ENCODE measurements at regions not wholly inside any gene's neighbourhood (a gene's known extent, or its start where the extent isn't known, plus 50 kb on each side); places are given as distances from the start of the nearest gene placed in this dataset.

DNA sequence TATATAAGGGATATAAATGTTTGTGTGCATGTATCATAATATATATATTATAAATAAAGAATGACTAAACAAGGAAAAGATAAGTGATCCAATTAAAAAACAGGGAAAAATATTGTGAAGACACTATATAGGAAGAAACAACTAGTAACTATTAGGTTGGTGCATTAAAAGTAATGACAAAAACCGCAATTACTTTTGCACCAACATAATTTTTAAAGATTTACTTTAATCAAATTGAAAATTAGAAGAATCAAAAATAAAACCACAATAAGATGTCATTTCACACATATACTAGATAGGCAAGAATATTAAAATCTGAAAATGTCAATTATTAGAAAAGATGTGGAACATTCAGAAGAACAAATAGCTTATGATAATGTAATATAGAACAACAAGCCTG, 595.9 kb downstream of the KCNJ3 start:
- H3K36me3 Mint-ChIP-seq: no peaks in the 10 kb centered on the region

DNA sequence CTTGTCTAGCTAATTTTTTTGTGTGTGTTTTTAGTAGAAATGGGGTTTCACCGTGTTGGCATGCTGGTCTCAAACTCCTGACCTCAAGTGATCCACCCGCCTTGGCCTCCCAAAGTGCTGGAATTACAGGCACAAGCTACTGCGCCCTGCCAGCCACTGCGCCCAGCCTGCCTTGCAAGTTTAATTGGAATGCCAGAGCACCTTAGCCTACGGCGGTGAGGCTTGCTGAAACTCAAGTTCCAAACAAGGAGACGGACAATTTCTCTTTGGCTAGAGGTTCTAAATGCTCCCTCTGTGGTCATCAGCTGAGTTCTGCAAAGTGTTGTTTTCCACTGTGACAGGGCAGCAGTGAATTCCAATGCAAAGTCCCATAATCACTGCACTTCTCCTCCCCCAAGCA, 583.4 kb downstream of the KCNJ3 start:
- no peak overlapping the region for H3K4me3 Mint-ChIP-seq
- H3K27ac Mint-ChIP-seq: no peak overlapping the region
- H3K4me1 Mint-ChIP-seq: no peaks in the 10 kb centered on the region
- H3K27me3 Mint-ChIP-seq: no peaks in the 10 kb centered on the region
- H3K9me3 Mint-ChIP-seq: peaks cover 2% of the 10 kb centered on the region
- DNase-seq (ENCODE audit: low spot score in 2 of 2) (no peak), ATAC-seq (ENCODE audit: low read depth) (no peak)
- H3K36me3 Mint-ChIP-seq: no peaks in the 10 kb centered on the region

More for the DNA sequence above, 595.9 kb downstream of the KCNJ3 start:
- Mint-ChIP-seq H3K9me3 (peaks cover 2% of the 10 kb centered on the region), H3K4me1 (no peaks in the 10 kb centered on the region), H3K27me3 (no peaks in the 10 kb centered on the region), H3K4me3 (no peak overlapping the region), H3K27ac (no peak overlapping the region)
- DNase-seq (ENCODE audit: low spot score in 2 of 2) (no peak), ATAC-seq (ENCODE audit: low read depth) (no peak)

DNA sequence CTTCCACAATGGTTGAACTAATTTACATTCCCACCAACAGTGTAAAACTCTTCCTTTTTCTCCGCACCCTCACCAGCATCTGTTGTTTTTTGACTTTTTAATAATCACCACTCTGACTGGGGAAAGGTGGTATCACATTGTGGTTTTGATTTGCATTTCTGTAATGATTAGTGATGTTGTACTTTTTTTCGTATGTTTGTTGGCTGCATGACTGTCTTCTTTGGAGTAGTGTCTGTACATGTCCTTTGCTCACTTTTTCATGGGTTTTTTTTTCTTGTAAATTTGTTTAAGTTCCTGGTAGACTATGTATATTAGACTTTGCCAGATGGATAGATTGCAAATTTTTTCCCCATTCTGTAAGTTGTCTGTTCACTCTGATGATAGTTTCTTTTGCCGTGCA, 574.8 kb downstream of the KCNJ3 start:
- Mint-ChIP-seq H3K36me3 (no peaks in the 10 kb centered on the region), H3K4me1 (no peaks in the 10 kb centered on the region), H3K27me3 (no peaks in the 10 kb centered on the region), H3K9me3 (peaks cover 8% of the 10 kb centered on the region), H3K27ac (no peak overlapping the region), H3K4me3 (no peak overlapping the region)
- DNase-seq (ENCODE audit: low spot score in 2 of 2) (no peak), ATAC-seq (ENCODE audit: low read depth) (no peak)

DNA sequence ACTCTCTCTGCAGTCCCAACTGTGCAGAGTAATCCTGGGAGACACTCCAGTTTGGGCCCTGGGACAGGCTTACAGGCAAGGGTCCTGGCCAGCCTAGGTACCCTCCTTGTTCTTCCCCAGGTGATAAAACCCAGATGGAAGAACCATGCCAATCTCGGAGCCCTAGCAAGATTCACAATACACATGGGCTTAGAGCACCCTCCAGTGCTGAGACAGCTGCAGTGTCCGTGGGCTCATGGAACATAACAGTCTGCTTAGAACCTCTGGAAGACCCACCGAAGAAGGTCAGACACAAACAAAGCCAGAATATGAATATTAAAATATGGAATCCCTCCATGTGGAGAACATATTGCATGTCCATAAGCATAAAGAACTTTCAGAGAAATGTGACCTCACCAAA, 568.1 kb downstream of the KCNJ3 start:
- Mint-ChIP-seq H3K4me1 (no peaks in the 10 kb centered on the region), H3K27me3 (no peaks in the 10 kb centered on the region), H3K36me3 (no peaks in the 10 kb centered on the region), H3K4me3 (no peak overlapping the region), H3K9me3 (peaks cover 3% of the 10 kb centered on the region), H3K27ac (no peak overlapping the region)
- ATAC-seq (ENCODE audit: low read depth): no peak
- DNase-seq (ENCODE audit: low spot score in 2 of 2): no peak

DNA sequence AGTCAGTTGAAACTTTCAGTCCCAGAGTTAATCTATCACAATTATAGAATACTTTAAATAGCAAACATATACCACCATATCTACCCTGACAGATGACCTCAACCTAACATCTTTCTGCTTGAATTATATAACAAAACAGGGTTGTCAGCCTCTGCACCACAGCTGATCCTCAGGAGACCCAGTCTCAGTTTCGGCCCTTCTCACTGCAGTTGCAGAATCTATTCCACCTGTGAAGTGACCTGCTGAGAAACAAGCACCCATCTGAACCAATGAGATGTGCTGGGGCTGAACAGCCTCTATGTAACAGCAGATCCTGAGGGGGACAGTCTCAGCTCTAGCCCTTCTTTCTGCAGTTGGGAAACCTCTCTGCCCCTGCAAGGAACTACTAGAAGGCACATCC, 567.6 kb downstream of the KCNJ3 start:
- no peak overlapping the region for H3K27ac Mint-ChIP-seq
- DNase-seq (ENCODE audit: low spot score in 2 of 2): no peak
- H3K4me3 Mint-ChIP-seq: no peak overlapping the region
- H3K27me3 Mint-ChIP-seq: no peaks in the 10 kb centered on the region
- ATAC-seq (ENCODE audit: low read depth): no peak
- H3K9me3 Mint-ChIP-seq: peaks cover 3% of the 10 kb centered on the region
- no peaks in the 10 kb centered on the region for H3K36me3 Mint-ChIP-seq
- H3K4me1 Mint-ChIP-seq: no peaks in the 10 kb centered on the region

DNA sequence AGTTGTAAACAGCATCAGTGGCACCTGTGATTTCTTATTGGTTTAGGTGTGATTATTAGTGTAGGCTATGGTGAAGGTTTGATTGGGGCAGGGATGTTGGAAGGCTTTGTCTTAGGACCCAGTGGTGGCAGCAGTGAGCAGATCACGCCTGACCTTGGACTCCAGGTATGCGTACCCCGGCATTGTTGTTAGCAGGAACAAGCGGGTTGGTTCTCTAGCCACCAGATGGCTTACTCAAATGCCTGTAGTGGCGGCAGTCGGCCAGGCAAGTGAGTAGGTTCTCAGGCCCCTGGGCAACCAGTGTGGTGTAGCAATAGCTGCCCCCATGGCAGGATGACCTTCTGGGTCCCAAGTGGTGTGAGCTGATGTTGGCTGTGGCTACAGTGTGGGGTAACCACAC, 558.3 kb downstream of the KCNJ3 start:
- Mint-ChIP-seq H3K4me3 (no peak overlapping the region), H3K4me1 (no peaks in the 10 kb centered on the region), H3K36me3 (no peaks in the 10 kb centered on the region), H3K27ac (no peak overlapping the region), H3K9me3 (peaks cover 2% of the 10 kb centered on the region), H3K27me3 (no peaks in the 10 kb centered on the region)
- ATAC-seq (ENCODE audit: low read depth) (no peak), DNase-seq (ENCODE audit: low spot score in 2 of 2) (no peak)

DNA sequence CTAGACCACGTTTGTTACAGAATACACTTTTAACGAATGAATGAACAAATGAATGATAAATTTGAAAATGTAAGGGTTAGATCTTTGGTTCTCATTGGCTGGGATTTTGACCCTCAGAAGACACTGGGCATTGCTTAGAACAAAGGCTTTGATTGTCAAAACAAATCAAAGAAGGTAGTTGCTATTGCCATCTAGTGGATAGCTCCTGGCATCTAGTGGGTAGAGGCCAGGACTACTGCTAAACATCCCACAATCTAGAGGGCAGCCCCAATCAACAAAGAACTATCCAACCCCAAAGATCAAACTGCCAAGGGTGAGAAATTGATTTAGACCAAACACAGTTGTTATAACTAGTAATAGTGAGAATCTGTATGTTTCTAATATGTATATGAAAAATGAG, 552.3 kb downstream of the KCNJ3 start:
- H3K27me3 Mint-ChIP-seq: no peaks in the 10 kb centered on the region
- H3K4me3 Mint-ChIP-seq: no peak overlapping the region
- no peak for DNase-seq (ENCODE audit: low spot score in 2 of 2)

DNA sequence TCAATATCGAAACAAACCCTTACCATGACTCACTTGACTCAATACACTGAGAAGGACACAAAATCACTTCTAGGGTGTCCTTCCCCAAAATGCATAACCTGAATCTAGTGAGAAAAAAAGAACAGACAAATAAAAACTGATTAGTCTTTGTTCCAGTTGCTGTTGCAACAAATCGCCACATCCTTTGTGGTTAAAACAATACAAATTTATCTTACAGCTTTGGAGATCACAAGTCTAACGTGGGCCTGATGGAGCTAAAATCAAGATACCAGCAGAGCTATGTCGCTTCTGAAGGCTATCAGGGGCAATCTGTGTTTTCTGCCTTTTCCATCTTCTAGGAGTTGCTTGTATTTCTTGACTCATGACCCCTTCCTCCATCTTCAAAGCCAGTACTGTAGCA, 541.7 kb downstream of the KCNJ3 start:
- Mint-ChIP-seq H3K4me3 (no peak overlapping the region), H3K27me3 (no peaks in the 10 kb centered on the region), H3K9me3 (peaks cover 9% of the 10 kb centered on the region), H3K4me1 (no peaks in the 10 kb centered on the region), H3K27ac (no peak overlapping the region), H3K36me3 (no peaks in the 10 kb centered on the region)
- no peak for ATAC-seq (ENCODE audit: low read depth)
- no peak for DNase-seq (ENCODE audit: low spot score in 2 of 2)

More for the DNA sequence above, 552.3 kb downstream of the KCNJ3 start:
- Mint-ChIP-seq H3K9me3 (peaks cover 2% of the 10 kb centered on the region), H3K36me3 (no peaks in the 10 kb centered on the region), H3K27ac (no peak overlapping the region), H3K4me1 (no peaks in the 10 kb centered on the region)
- no peak for ATAC-seq (ENCODE audit: low read depth)

DNA sequence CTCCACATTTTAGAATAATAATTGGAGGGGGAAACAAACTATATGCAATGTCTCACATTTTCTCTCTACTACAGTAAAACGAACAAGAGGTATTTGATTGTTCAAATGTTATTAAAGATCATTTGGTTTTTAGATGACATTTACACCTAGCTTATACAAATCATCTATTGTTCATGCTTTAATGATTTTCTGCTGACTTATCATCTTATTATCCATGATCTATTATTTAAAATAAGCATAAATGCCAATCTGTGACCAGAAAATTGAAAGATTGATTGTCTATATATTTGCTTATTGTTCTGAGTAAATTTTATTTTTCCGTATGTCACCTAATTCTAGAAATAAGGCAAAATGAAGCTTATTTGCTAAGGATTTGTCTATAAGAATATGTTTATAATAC, 537.2 kb downstream of the KCNJ3 start:
- Mint-ChIP-seq H3K27me3 (no peaks in the 10 kb centered on the region), H3K9me3 (peaks cover 5% of the 10 kb centered on the region), H3K4me3 (no peak overlapping the region), H3K27ac (no peak overlapping the region), H3K36me3 (no peaks in the 10 kb centered on the region), H3K4me1 (no peaks in the 10 kb centered on the region)
- DNase-seq (ENCODE audit: low spot score in 2 of 2) (no peak), ATAC-seq (ENCODE audit: low read depth) (no peak)

DNA sequence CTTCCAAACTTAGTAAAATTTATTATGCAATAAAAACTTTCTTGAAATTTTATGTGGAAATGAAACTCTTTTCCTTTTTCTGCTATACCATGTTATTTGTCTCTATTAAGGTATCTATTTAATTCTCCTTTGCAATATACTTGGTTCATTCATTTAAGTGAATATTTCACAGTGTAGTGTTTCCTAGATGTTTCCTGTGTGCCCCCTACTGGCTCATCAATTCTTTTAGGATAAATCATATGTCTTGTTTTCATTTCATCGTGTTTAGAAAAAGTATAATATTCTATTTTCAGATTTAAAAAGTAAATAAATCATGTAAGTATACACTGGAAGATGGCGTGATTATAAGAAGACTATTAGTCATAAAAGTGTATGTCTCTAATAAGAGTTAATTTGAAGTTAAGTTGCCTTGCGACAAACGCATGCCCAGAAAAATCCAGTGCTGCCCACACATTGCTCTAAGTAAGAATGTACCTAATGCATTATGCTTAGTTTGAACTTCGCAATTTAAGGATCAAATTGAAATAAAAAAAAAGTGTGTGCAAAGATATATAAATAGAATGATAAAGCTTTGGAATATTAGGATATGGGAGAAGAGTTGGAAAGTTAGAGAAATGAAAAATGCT, 525.4 kb downstream of the KCNJ3 start:
- H3K9me3 Mint-ChIP-seq: no peaks in the 10 kb centered on the region
- no peaks in the 10 kb centered on the region for H3K27me3 Mint-ChIP-seq
- H3K27ac Mint-ChIP-seq: no peak overlapping the region
- DNase-seq (ENCODE audit: low spot score in 2 of 2) (no peak), ATAC-seq (ENCODE audit: low read depth) (no peak)
- H3K36me3 Mint-ChIP-seq: no peaks in the 10 kb centered on the region
- no peaks in the 10 kb centered on the region for H3K4me1 Mint-ChIP-seq
- no peak overlapping the region for H3K4me3 Mint-ChIP-seq

DNA sequence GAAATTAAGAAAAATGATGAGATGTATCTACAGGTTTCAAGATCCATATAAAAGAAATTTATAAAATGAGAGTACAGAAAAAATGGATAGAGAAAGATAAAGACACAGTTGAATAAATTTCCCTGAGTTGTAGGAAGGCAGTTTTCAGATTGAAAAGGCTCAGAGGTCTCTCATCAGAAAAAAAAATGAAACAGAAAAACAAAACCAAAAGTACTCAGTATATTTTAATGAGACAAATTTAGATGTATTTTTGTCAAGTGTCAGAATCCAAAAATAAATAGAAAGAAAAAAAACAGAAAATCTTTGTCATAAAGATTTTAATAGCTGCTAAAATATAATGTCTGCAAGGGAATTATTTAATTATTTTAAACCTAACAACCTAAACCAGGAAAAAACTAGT, 520.5 kb downstream of the KCNJ3 start:
- Mint-ChIP-seq H3K36me3 (no peaks in the 10 kb centered on the region), H3K27ac (no peak overlapping the region), H3K27me3 (no peaks in the 10 kb centered on the region), H3K9me3 (peaks cover 1% of the 10 kb centered on the region), H3K4me3 (no peak overlapping the region), H3K4me1 (no peaks in the 10 kb centered on the region)
- no peak for ATAC-seq (ENCODE audit: low read depth)
- no peak for DNase-seq (ENCODE audit: low spot score in 2 of 2)

DNA sequence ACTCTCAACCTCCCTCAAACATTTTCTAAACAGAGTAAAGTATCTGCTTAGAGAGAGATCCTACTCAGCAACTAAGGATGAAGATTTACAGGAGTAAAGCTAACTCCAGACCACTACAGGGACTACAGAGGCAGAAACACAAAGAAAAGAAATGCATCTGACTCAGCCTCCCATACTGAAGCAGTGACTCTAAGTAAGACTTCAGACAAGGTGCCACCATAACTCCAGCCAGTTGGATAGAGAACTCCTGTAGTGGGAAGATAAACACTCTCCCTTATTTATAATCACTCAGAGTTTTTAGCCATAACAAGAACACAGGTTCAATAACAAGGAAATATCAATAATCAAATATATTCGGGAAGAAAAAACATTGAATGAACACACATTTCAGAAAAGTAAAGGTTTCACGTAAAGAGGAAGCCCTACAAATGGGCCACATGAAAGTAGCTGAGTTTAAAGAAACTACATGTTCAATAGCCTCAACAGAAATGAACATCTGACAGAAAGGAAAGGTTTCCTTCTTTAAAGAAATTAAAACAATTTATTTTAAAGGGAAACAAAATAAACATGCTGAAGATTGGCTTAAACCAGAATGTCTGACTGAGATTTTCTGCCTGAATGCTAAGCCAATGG, 519.9 kb downstream of the KCNJ3 start:
- DNase-seq (ENCODE audit: low spot score in 2 of 2): no peak
- Mint-ChIP-seq H3K27me3 (no peaks in the 10 kb centered on the region), H3K27ac (no peak overlapping the region), H3K4me3 (no peak overlapping the region), H3K9me3 (peaks cover 1% of the 10 kb centered on the region), H3K4me1 (no peaks in the 10 kb centered on the region), H3K36me3 (no peaks in the 10 kb centered on the region)
- no peak for ATAC-seq (ENCODE audit: low read depth)

DNA sequence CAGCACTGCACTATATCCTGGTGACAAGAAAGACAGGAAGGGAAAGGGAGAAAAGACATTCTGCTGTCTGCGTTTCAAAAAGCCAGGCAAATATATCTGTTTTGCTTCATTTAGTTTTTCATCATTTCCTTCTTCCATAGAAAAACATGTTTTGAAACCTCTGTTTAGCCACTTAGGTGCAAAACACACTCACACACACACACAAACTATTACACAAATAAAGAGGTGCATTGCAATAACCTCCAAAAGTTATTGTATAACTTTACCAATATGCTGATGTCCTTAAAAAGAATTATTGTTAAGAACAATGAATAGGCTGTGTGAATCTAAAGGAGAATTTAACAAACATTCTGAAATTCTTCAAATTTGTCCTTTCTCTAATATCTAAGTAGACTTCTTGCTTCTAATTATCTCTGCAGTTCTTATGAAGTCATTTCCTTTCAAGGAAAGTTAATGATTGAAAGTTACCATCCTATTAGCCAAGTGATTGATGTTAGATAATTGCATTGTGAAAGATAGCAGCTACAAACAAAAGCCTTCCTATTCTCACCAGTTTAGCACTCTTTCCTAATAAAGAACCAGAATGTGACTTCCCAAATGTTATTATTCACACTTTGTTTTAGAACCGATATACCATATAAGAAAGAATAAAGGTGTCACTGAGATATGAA, 516.7 kb downstream of the KCNJ3 start:
- DNase-seq (ENCODE audit: low spot score in 2 of 2): no peak
- no peaks in the 10 kb centered on the region for H3K27me3 Mint-ChIP-seq
- H3K36me3 Mint-ChIP-seq: no peaks in the 10 kb centered on the region
- no peak for ATAC-seq (ENCODE audit: low read depth)
- no peak overlapping the region for H3K27ac Mint-ChIP-seq
- H3K4me3 Mint-ChIP-seq: no peak overlapping the region
- H3K4me1 Mint-ChIP-seq: no peaks in the 10 kb centered on the region
- H3K9me3 Mint-ChIP-seq: peaks cover 1% of the 10 kb centered on the region

DNA sequence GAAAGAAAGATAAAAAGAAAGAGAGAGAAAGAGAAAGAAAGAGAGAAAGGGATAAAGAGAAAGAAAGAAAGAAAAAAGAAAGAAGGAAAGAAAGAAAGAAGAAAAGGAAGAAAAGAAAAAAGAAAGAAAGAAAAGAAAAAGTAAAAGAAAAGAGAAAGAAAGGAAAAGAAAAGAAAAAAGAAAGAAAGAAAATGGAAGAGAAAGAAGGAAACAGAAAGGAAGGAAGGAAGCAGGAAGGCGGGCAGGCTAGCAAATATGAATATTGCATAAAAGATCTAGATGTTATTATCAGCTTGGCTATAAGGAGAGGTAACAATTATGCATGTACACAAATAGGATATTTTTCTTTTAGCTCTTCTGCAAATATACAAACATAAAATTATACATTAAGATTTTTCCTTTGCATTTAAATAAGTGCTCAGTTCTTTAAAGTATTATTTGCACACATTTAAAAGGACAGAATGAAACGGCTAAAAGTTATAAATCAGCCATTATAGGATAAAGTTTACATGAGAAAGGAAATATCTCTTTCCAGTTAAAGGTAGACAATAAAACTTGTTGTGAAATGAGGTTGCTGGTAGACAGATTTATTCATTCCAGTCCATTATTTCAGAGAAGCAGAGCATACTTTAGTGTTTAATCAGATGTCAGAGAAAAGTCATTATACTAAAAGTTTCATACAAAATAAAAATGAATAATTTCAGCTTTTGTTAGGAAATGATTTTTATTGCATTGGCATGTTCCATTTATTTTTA, 511.4 kb downstream of the KCNJ3 start:
- H3K9me3 Mint-ChIP-seq: peaks cover 1% of the 10 kb centered on the region
- ATAC-seq (ENCODE audit: low read depth) (no peak), DNase-seq (ENCODE audit: low spot score in 2 of 2) (no peak)
- H3K4me1 Mint-ChIP-seq: no peaks in the 10 kb centered on the region
- H3K36me3 Mint-ChIP-seq: no peaks in the 10 kb centered on the region
- no peaks in the 10 kb centered on the region for H3K27me3 Mint-ChIP-seq
- H3K4me3 Mint-ChIP-seq: no peak overlapping the region
- no peak overlapping the region for H3K27ac Mint-ChIP-seq

All from memory B cell (primary cell).